GM12874 (cell line): ENCODE measurements at regions not wholly inside any gene's neighbourhood (a gene's known extent, or its start where the extent isn't known, plus 50 kb on each side); places are given as distances from the start of the nearest gene placed in this dataset.

Experiments
- TF ChIP-seq, protein P1 (sequence below): IDR thresholded peaks from 2 replicates; pipeline ENCODE4 v1.5.1; 2011; ENCODE audit warnings: low read depth, mild to moderate bottlenecking, control low read depth, low read length, moderate library complexity; ENCODE audit not compliant: insufficient read depth

GRCh38 chr1:38779491-38779890, 80.1 kb downstream of the RRAGC start:
- TF ChIP-seq, protein P1, sequence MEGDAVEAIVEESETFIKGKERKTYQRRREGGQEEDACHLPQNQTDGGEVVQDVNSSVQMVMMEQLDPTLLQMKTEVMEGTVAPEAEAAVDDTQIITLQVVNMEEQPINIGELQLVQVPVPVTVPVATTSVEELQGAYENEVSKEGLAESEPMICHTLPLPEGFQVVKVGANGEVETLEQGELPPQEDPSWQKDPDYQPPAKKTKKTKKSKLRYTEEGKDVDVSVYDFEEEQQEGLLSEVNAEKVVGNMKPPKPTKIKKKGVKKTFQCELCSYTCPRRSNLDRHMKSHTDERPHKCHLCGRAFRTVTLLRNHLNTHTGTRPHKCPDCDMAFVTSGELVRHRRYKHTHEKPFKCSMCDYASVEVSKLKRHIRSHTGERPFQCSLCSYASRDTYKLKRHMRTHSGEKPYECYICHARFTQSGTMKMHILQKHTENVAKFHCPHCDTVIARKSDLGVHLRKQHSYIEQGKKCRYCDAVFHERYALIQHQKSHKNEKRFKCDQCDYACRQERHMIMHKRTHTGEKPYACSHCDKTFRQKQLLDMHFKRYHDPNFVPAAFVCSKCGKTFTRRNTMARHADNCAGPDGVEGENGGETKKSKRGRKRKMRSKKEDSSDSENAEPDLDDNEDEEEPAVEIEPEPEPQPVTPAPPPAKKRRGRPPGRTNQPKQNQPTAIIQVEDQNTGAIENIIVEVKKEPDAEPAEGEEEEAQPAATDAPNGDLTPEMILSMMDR: no peak

GRCh38 chr1:38778521-38778920, 81.1 kb downstream of the RRAGC start:
- TF ChIP-seq, protein P1: no peak

DNA sequence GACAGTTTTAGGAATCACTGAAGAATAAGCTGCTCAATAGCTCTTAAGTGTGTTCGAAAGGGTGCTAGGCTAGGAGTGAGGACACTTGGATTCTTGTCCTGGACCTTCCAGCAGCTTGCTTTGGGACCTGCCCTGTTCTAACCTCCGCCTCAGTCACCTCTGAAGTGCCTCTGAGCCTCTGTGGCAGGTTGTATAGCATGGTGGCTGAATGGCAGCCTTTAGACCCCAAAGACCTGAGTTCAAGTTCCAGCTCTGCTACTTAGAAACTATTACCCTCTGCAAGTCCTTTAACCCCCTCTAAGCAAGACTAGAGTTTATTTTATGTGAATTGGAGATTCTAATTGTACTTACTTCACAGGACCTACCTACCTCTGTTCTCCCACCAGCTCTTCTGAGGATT, 81.5 kb downstream of the RRAGC start:
- TF ChIP-seq, protein P1: no peak

DNA sequence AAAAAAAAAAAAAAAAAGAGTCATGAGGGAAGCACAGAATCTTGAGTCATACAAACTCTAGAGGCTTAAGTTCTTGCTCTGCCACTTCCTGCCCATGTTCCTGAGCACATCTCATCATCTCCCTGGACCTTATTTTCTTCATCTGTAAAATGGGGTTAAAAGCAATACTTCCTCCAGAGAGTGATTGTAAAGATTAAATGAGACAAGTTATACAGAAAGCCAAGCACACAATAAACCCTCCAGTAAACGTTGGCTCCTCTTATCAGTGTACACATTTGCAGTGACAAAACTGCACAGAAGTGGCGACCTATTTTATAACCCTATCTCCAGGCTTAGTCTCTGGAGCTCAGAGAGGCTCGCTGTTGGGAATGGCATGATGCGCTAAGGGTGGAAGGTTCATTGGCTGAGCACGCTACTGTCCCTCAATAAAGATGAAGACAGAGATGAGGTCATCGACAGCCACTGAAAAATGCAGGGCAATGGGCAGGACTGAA, 82.1 kb downstream of the RRAGC start:
- TF ChIP-seq, protein P1: no peak

GRCh38 chr1:38776466-38777065, 83.0 kb downstream of the RRAGC start:
- TF ChIP-seq, protein P1: no peak

- TF ChIP-seq, protein P1: no peak
Measured at GRCh38 chr1:38775175-38775845, 84.3 kb downstream of the RRAGC start.

DNA sequence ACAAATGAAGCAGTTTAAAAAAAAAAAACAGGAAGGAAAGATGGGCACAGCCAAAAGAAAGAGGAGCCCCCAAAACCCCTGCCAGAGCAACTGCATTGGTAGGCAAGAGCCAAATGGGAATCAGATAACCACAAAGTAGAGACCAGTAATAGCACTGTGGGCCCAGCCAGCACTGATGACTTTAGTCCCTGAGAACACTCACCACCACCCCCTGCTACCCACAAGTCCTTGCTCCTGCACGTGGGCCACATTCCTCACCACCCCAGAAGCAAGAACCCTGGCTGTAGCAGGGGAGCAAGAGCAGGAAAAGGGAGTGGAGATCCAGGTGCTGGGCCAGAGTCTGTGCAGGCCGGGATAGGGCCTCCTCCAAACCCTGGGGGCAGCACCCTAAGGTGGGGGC, 86.1 kb downstream of the RRAGC start:
- TF ChIP-seq, protein P1: no peak
